HCT116 (cell line): ENCODE measurements at regions not wholly inside any gene's neighbourhood (a gene's known extent, or its start where the extent isn't known, plus 50 kb on each side); places are given as distances from the start of the nearest gene placed in this dataset.

Experiments used
- CEBPB ChIP-seq: IDR thresholded peaks from 2 replicates; pipeline ENCODE4 v1.6.1; 2012; ENCODE audit warnings: low read depth
- CTCF ChIP-seq, 3 experiments: fragments of 200-600 bp in 1 of 3; sonication (generic) in 1 of 3; IDR thresholded peaks in 2 of 3; conservative IDR thresholded peaks in 1 of 3; 2 replicates each; pipeline ENCODE4 v1.5.1; 2012 to 2017; ENCODE audit warnings: low read depth in 2 of 3, low read length in 2 of 3, antibody characterized with exemption in 1 of 3, borderline replicate concordance in 1 of 3, control low read depth in 1 of 3, mild to moderate bottlenecking in 1 of 3, mixed read lengths in 1 of 3, mixed run types in 1 of 3, moderate library complexity in 1 of 3; ENCODE audit not compliant: insufficient read depth in 1 of 3
- EZH2phosphoT487 ChIP-seq: fragments of 200-600 bp; IDR thresholded peaks from 2 replicates; pipeline ENCODE4 v1.6.1; 2018; ENCODE audit warnings: antibody characterized with exemption, borderline replicate concordance
- MAX ChIP-seq: IDR thresholded peaks from 2 replicates; pipeline ENCODE4 v1.6.1; 2012
- POLR2A ChIP-seq: IDR thresholded peaks from 2 replicates; pipeline ENCODE4 v1.7.0; 2011; ENCODE audit warnings: borderline replicate concordance; ENCODE audit not compliant: insufficient read depth, insufficient read length; ENCODE audit errors: extremely low read depth
- POLR2AphosphoS5 ChIP-seq: IDR thresholded peaks from 2 replicates; pipeline ENCODE4 v1.6.1; 2011; ENCODE audit warnings: mild to moderate bottlenecking, low read depth, low read length, moderate library complexity

- TF ChIP-seq EZH2phosphoT487 (no peak), POLR2A (no peak), CEBPB (no peak), CTCF (IDR thresholded peaks at IDR 0.05 in 2 of 3, conservative IDR thresholded peaks at IDR 0.05 in 1 of 3; ENCODE audit: borderline replicate concordance in 1 of 3, insufficient read depth in 1 of 3, low read depth in 2 of 3, low read length in 2 of 3) (no peak), POLR2AphosphoS5 (no peak), MAX (no peak)
These were observed 316.4 kb downstream of the MYCN start for GRCh38 chr2:16256601-16257321.
